ENCODE measurements at regions not wholly inside any gene's neighbourhood (a gene's known extent, or its start where the extent isn't known, plus 50 kb on each side); places are given as distances from the start of the nearest gene placed in this dataset.
"Not testable (repeated sequence)": the region's sequence is repeated elsewhere in the genome, so short reads cannot be mapped to it uniquely, and the experiment has no call there.

DNA sequence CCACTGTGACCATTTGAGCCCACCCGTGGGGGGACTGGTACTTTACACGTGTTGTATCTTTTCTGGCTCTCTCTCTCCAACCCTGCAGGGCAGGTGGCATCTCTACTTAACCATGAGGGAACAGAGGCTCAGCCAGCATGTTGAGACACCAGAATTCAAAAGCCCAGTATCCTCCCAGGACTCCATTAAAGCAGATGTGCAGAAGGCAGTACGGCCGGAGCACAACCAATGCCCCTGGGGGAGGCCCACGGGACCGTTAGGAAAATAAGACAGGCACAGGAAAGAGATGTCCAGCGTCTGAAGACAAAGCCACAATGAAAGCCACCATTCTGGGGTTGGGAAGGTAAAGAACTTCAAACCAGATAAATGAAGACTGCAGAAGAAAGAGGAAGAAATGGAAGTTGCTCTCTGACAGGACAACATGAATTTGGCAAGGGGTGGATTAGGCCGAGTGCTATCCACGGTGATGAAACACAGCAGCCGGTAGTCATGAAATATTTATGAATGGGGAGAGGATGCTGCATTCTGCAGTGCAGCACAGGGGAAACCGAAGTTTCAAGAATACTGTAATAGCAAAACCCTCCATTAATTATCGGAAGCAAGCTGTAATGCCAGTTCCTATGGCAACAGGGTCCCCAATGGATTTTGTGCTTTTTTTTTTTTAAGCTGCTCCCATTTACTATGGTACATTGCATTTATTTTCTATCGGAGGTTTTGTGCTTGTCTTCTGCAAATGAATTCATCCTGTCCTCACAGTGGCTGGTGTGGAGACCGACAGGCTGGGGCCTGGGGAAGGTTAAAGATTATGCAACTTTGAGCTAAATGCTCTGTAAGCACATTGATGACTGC is 179.4 kb downstream of the NRN1 start:
- Histone ChIP-seq H3K4me3 (ENCODE audit: low read length in 2 of 2) (no peak overlapping the region), H3K4me1 (ENCODE audit: control insufficient read depth in 2 of 2, insufficient read depth in 2 of 2, low read length in 2 of 2) (peaks cover 0 to 3% of the 10 kb centered on the region in 2 donors), H3K9ac (ENCODE audit: low read depth in 1 of 2, low read length in 2 of 2) (no peak overlapping the region), H3K36me3 (ENCODE audit: control insufficient read depth in 2 of 2, insufficient read depth in 2 of 2, low read length in 2 of 2) (no peaks in the 10 kb centered on the region), H3K27ac (ENCODE audit: low read depth in 2 of 2, low read length in 2 of 2) (no peak overlapping the region), H3K9me3 (ENCODE audit: control insufficient read depth in 2 of 2, low read length in 2 of 2) (no peaks in the 10 kb centered on the region), H3K27me3 (ENCODE audit: control insufficient read depth in 2 of 2, insufficient read depth in 2 of 2, low read length in 2 of 2) (no peaks in the 10 kb centered on the region)

GRCh38 chr6:5824382-5824983 is 182.2 kb downstream of the NRN1 start:
- not testable (repeated sequence) for H3K27ac ChIP-seq (ENCODE audit: low read depth in 2 of 2, low read length in 2 of 2); H3K9ac ChIP-seq (ENCODE audit: low read depth in 1 of 2, low read length in 2 of 2); H3K36me3 ChIP-seq (ENCODE audit: control insufficient read depth in 2 of 2, insufficient read depth in 2 of 2, low read length in 2 of 2); H3K4me1 ChIP-seq (ENCODE audit: control insufficient read depth in 2 of 2, insufficient read depth in 2 of 2, low read length in 2 of 2); H3K4me3 ChIP-seq (ENCODE audit: low read length in 2 of 2); H3K27me3 ChIP-seq (ENCODE audit: control insufficient read depth in 2 of 2, insufficient read depth in 2 of 2, low read length in 2 of 2); H3K9me3 ChIP-seq (ENCODE audit: control insufficient read depth in 2 of 2, low read length in 2 of 2)
